Spleen (tissue), 11 donors: ENCODE measurements at regions not wholly inside any gene's neighbourhood (a gene's known extent, or its start where the extent isn't known, plus 50 kb on each side); places are given as distances from the start of the nearest gene placed in this dataset.

ENCODE experiments used
- DNase-seq: peaks from one replicate; pipeline ENCODE4 v3.0.0-alpha.2; 2020
- H3K27ac ChIP-seq, 8 donors: fragments of 200-600 bp; sonication (generic) in 7 of 8; 1 replicate in 4 of 8; 2 replicates in 4 of 8; pipeline versions ENCODE4 v1.5.0 to v1.8.0; 2016 to 2021; ENCODE audit warnings: inconsistent platforms in 4 of 8, mild to moderate bottlenecking in 4 of 8, moderate library complexity in 1 of 8
- H3K27me3 ChIP-seq, 7 donors: fragments of 200-600 bp; sonication (generic) in 6 of 7; replicated peaks in 1 of 7; 1 replicate in 4 of 7; 2 replicates in 3 of 7; pipeline versions ENCODE4 v1.5.0 to v1.8.0; 2016 to 2021; ENCODE audit warnings: inconsistent platforms in 3 of 7, mild to moderate bottlenecking in 1 of 7
- H3K36me3 ChIP-seq, 6 donors: fragments of 200-600 bp; sonication (generic) in 5 of 6; 1 replicate in 4 of 6; 2 replicates in 2 of 6; pipeline versions ENCODE4 v1.5.0 to v1.8.0; 2016 to 2021; ENCODE audit warnings: inconsistent platforms in 2 of 6
- H3K4me1 ChIP-seq, 6 donors: fragments of 200-600 bp; sonication (generic) in 5 of 6; 1 replicate in 3 of 6; 2 replicates in 3 of 6; pipeline versions ENCODE4 v1.5.0 to v1.8.0; 2016 to 2021; ENCODE audit warnings: inconsistent platforms in 3 of 6
- H3K4me3 ChIP-seq, 8 donors: fragments of 200-600 bp; sonication (generic) in 7 of 8; 1 replicate in 4 of 8; 2 replicates in 4 of 8; pipeline versions ENCODE4 v1.5.0 to v1.8.0; 2016 to 2021; ENCODE audit warnings: inconsistent platforms in 4 of 8, mild to moderate bottlenecking in 4 of 8, moderate library complexity in 2 of 8
- H3K9me3 ChIP-seq, 8 donors: fragments of 200-600 bp; sonication (generic) in 7 of 8; 1 replicate in 4 of 8; 2 replicates in 4 of 8; pipeline versions ENCODE4 v1.5.0 to v1.8.0; 2016 to 2021; ENCODE audit warnings: inconsistent platforms in 4 of 8
- POLR2A ChIP-seq, 3 donors: fragments of 450-650 bp; IDR thresholded peaks; one replicate each; pipeline ENCODE4 v1.5.1; 2017; ENCODE audit warnings: antibody characterized with exemption in 3 of 3, mild to moderate bottlenecking in 1 of 3
- POLR2AphosphoS5 ChIP-seq, 3 donors: sonication (generic); formaldehyde crosslinking; IDR thresholded peaks; one replicate each; pipeline ENCODE4 v1.5.1; 2017; ENCODE audit warnings: antibody characterized with exemption in 3 of 3
- WGBS, 5 donors: extraction: QIAGEN DNeasy Blood & Tissue Kit in 3 of 5; methylation state at CpG; one replicate each; pipeline versions ENCODE4 v1.1.5 to v1.1.7; 2013 to 2018; 5-methylcytosine and 5-hydroxymethylcytosine counted together
- intact Hi-C: fragments of 100-400 bp; cut with DNase I; formaldehyde crosslinking; loops from one replicate; pipeline ENCODE4 v1.15.0; 2023; ENCODE audit warnings: low total_unique reads
- TF ChIP-seq, protein P1 (sequence below), 11 experiments: fragments of 200-600 bp in 7 of 11; fragments of 450-650 bp in 4 of 11; sonication (generic) in 4 of 11; IDR thresholded peaks in 8 of 11; conservative IDR thresholded peaks in 3 of 11; 1 replicate in 7 of 11; 2 replicates in 4 of 11; pipeline versions ENCODE4 v1.4.0 to v1.8.0; 2016 to 2021; ENCODE audit warnings: antibody characterized with exemption in 11 of 11, inconsistent platforms in 4 of 11, mild to moderate bottlenecking in 1 of 11
- donor health status: healthy with polysubstance abuse.
- donor health status: DM: no; HTN: no; CAD: no; lungs with moderate emphysema.
- donor health status: DM: no; HTN: no; CAD: no.
- donor health status: Bipolar disorder and iron deficiency.
- donor health status: healthy.
- donor health status: DM: no; HTN: no; CAD: no.
- donor health status: DM: yes; HTN: yes; CAD: no.

DNA sequence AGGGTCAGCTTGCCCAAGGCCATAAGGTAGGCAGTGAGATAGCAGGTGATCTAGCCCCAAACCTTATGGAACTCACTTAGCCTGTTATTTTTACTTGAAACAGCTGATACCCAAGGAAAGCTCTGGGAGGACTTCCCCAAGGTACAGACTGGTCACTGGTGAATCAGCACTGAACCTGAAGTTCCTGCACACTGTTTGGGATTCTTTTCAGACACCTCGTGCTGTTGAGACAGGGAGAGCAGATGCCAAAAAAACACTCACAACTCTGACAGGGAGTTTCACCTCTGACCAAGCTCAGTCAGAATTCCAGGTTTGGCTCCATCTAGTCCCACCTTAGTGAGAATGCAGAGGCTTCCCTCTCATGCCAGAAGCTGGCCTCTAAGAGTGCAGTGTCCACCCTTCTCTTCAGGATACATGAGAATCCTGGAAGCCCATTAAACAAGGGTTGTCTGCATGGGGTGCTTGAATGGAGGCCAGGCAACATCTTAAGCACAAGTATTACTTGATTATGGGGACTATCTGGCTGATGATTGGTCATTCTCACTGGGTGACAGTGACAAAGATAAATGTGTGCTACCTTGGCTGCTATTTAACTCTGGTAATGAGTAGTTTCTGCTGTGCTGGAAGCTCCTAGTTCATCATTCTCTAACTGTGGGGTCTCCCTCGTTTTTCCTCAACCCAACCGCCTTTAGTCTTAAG is 122.8 kb upstream of the SLIT3 start:
- Histone ChIP-seq H3K4me3 (no peak overlapping the region), H3K4me1 (no peaks in the 10 kb centered on the region), H3K9me3 (no peaks in the 10 kb centered on the region), H3K27ac (no peak overlapping the region), H3K36me3 (no peaks in the 10 kb centered on the region), H3K27me3 (no peaks in the 10 kb centered on the region)
- WGBS, 5 donors, result 72 to 89% (median 82%) methylated on average over 3 of the region's 3 CpGs
- TF ChIP-seq, protein P1, sequence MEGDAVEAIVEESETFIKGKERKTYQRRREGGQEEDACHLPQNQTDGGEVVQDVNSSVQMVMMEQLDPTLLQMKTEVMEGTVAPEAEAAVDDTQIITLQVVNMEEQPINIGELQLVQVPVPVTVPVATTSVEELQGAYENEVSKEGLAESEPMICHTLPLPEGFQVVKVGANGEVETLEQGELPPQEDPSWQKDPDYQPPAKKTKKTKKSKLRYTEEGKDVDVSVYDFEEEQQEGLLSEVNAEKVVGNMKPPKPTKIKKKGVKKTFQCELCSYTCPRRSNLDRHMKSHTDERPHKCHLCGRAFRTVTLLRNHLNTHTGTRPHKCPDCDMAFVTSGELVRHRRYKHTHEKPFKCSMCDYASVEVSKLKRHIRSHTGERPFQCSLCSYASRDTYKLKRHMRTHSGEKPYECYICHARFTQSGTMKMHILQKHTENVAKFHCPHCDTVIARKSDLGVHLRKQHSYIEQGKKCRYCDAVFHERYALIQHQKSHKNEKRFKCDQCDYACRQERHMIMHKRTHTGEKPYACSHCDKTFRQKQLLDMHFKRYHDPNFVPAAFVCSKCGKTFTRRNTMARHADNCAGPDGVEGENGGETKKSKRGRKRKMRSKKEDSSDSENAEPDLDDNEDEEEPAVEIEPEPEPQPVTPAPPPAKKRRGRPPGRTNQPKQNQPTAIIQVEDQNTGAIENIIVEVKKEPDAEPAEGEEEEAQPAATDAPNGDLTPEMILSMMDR (IDR thresholded peaks at IDR 0.05 in 8 of 11, conservative IDR thresholded peaks at IDR 0.05 in 3 of 11), result no peak
- TF ChIP-seq POLR2AphosphoS5 (IDR thresholded peaks at IDR 0.05) (no peak), POLR2A (IDR thresholded peaks at IDR 0.05) (no peak)
- intact Hi-C loops, result no loop called here
- DNase-seq, result no peak

DNA sequence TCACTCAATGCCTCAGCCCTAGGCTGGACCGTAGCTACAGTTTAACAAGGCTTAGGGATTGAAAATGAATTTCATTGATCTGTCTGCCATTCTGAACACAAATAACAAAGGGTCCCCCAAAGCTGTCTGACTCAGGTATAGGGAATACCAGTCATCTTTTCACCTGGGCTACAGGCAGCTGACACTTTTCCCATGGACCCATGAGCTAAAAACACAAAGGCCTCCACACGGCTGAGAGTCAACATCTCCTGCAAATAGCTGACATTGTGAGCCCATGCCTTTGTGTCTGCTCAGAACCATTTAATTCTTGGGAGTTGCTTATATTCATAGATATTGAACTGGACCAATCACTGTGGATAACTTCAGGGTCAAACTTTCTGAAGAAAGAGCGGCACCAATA is 121.1 kb upstream of the SLIT3 start:
- peaks cover 0 to 4% (median 0%) of the 10 kb centered on the region in 8 donors for H3K9me3 ChIP-seq
- no peak overlapping the region for H3K4me3 ChIP-seq
- no peaks in the 10 kb centered on the region for H3K4me1 ChIP-seq
- no peak for TF ChIP-seq POLR2A (IDR thresholded peaks at IDR 0.05)
- TF ChIP-seq POLR2AphosphoS5 (IDR thresholded peaks at IDR 0.05), result no peak
- TF ChIP-seq, protein P1 (IDR thresholded peaks at IDR 0.05 in 8 of 11, conservative IDR thresholded peaks at IDR 0.05 in 3 of 11), result no peak
- H3K27me3 ChIP-seq, result no peaks in the 10 kb centered on the region
- H3K27ac ChIP-seq, result no peak overlapping the region
- H3K36me3 ChIP-seq, result no peaks in the 10 kb centered on the region
- intact Hi-C loops, result no loop called here
- 72 to 86% (median 81%) methylated on average over 3 of the region's 3 CpGs for WGBS, 5 donors
- DNase-seq, result no peak

DNA sequence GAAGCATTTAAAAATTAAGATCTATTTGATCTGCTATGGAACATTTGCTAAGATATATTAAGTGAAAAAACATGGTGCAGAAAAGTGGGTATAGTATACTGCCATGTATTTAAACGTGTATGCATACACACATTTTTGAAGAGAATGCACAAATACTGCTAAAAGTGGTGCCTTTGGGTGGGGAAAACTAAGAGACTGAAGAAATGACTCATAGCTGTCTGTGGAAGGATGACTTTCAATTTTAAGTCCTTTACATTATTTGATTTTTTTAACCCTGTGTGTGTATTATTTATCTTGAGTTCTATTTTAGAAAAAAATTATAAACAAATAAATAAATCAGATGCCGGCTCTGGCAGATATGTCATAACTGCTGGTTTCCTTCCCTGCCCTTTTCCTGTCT is 120.7 kb upstream of the SLIT3 start:
- intact Hi-C loops, result no loop called here
- WGBS, 5 donors, result 34 to 53% (median 47%) methylated on average over 2 of the region's 2 CpGs
- Histone ChIP-seq H3K27ac (no peak overlapping the region), H3K27me3 (no peaks in the 10 kb centered on the region), H3K36me3 (no peaks in the 10 kb centered on the region), H3K4me1 (no peaks in the 10 kb centered on the region), H3K4me3 (no peak overlapping the region), H3K9me3 (peaks cover 0 to 4% (median 0%) of the 10 kb centered on the region in 8 donors)
- TF ChIP-seq POLR2A (IDR thresholded peaks at IDR 0.05) (no peak), POLR2AphosphoS5 (IDR thresholded peaks at IDR 0.05) (no peak)
- TF ChIP-seq, protein P1 (IDR thresholded peaks at IDR 0.05 in 8 of 11, conservative IDR thresholded peaks at IDR 0.05 in 3 of 11), result no peak
- no peak for DNase-seq

DNA sequence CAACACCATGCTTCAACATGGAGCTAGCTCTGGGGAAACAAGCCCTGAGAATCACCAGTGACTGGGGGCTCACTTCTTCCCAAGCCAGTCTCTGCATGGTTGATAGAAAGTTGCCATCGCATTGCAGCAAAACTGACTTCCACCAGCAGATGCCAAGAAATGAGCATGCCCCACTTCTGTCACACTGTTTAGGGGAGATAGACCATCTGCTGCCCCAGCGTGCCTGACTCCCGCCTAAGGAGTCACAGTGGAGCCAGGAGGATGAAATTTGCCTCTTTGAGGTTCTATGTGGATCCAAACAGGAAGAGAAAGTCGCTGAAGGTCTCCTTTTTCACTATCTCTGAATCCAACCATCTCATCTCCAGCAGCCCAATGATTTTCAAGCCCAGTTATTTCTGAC is 116.7 kb upstream of the SLIT3 start:
- Histone ChIP-seq H3K4me1 (no peaks in the 10 kb centered on the region), H3K4me3 (no peak overlapping the region), H3K9me3 (peaks cover 0 to 4% (median 0%) of the 10 kb centered on the region in 8 donors), H3K36me3 (no peaks in the 10 kb centered on the region), H3K27me3 (no peaks in the 10 kb centered on the region), H3K27ac (no peak overlapping the region)
- TF ChIP-seq, protein P1 (IDR thresholded peaks at IDR 0.05 in 8 of 11, conservative IDR thresholded peaks at IDR 0.05 in 3 of 11), result no peak
- peak in 1 of 3 donors; percentile 28 for TF ChIP-seq POLR2AphosphoS5 (IDR thresholded peaks at IDR 0.05)
- no peak for DNase-seq
- intact Hi-C loops, result no loop called here
- WGBS, 5 donors, result 51 to 75% (median 74%) methylated on average over 3 to 4 of the region's 4 CpGs
